ENCODE measurements at regions not wholly inside any gene's neighbourhood (a gene's known extent, or its start where the extent isn't known, plus 50 kb on each side); places are given as distances from the start of the nearest gene placed in this dataset.

- TF ChIP-seq POLR2AphosphoS5 (IDR thresholded peaks at IDR 0.05) (no peak), CTCF (IDR thresholded peaks at IDR 0.05) (no peak)
Measured at GRCh38 chr2:128949360-128949759, 630.7 kb upstream of the HS6ST1 start.

Data from prostate gland (tissue), 2 donors.